ENCODE measurements at regions not wholly inside any gene's neighbourhood (a gene's known extent, or its start where the extent isn't known, plus 50 kb on each side); places are given as distances from the start of the nearest gene placed in this dataset.

GRCh38 chr18:60892441-60892840 is 440.8 kb upstream of the CDH20 start:
- Histone ChIP-seq H3K4me3 (ENCODE audit: low read length) (no peak overlapping the region), H3K9ac (ENCODE audit: low read length) (no peak overlapping the region), H3K9me2 (replicated peaks; ENCODE audit: insufficient read depth, low read length) (no peaks in the 10 kb centered on the region), H3K9me3 (replicated peaks; ENCODE audit: insufficient read depth, low read length) (no peaks in the 10 kb centered on the region), H3K79me2 (ENCODE audit: low read length) (no peaks in the 10 kb centered on the region), H3F3A (ENCODE audit: insufficient read depth, low read length) (no peaks in the 10 kb centered on the region), H3K4me2 (ENCODE audit: low read depth, low read length) (no peak overlapping the region), H4K20me1 (ENCODE audit: insufficient read depth, low read length) (no peaks in the 10 kb centered on the region), H3K36me3 (replicated peaks; ENCODE audit: insufficient read depth, low read length) (no peaks in the 10 kb centered on the region), H3K27ac (ENCODE audit: low read length) (no peak overlapping the region), H3K27me3 (replicated peaks; ENCODE audit: insufficient read depth, low read length) (no peaks in the 10 kb centered on the region), H3K4me1 (ENCODE audit: low read length) (no peaks in the 10 kb centered on the region), H2AFZ (ENCODE audit: low read length) (no peak overlapping the region)
- no peak for TF ChIP-seq EZH2 (optimal IDR thresholded peaks at IDR 0.05; ENCODE audit: low read depth, low read length)
- TF ChIP-seq, protein P1, sequence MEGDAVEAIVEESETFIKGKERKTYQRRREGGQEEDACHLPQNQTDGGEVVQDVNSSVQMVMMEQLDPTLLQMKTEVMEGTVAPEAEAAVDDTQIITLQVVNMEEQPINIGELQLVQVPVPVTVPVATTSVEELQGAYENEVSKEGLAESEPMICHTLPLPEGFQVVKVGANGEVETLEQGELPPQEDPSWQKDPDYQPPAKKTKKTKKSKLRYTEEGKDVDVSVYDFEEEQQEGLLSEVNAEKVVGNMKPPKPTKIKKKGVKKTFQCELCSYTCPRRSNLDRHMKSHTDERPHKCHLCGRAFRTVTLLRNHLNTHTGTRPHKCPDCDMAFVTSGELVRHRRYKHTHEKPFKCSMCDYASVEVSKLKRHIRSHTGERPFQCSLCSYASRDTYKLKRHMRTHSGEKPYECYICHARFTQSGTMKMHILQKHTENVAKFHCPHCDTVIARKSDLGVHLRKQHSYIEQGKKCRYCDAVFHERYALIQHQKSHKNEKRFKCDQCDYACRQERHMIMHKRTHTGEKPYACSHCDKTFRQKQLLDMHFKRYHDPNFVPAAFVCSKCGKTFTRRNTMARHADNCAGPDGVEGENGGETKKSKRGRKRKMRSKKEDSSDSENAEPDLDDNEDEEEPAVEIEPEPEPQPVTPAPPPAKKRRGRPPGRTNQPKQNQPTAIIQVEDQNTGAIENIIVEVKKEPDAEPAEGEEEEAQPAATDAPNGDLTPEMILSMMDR (IDR thresholded peaks at IDR 0.05; ENCODE audit: low read length): no peak
- TF ChIP-seq EZH2phosphoT487 (IDR thresholded peaks at IDR 0.05; ENCODE audit: low read length): no peak
- no peak for DNase-seq

DNA sequence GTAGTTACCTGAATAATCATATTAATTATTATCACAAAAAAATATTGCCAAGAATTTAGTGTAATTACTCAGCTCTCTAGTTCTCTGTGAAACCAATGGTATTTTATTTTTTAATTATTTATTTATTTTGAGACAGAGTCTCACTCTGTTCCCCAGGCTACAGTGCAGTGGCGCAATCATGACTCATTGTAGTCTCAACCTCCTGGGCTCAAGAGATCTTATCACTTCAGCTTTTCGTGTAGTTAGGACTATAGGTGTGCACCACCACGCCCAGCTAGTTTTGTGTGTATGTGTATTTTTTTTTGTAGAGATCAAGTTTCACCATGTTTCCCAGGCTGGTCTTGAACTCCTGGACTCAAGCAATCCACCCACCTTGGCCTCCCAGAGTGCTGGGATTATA is 440.4 kb upstream of the CDH20 start:
- no peak overlapping the region for H3K4me2 ChIP-seq (ENCODE audit: low read depth, low read length)
- H3K9ac ChIP-seq (ENCODE audit: low read length): no peak overlapping the region
- H3K27me3 ChIP-seq (replicated peaks; ENCODE audit: insufficient read depth, low read length): no peaks in the 10 kb centered on the region
- H3K4me1 ChIP-seq (ENCODE audit: low read length): no peaks in the 10 kb centered on the region
- no peak for DNase-seq
- no peak overlapping the region for H3K27ac ChIP-seq (ENCODE audit: low read length)
- H4K20me1 ChIP-seq (ENCODE audit: insufficient read depth, low read length): no peaks in the 10 kb centered on the region
- TF ChIP-seq, protein P1 (IDR thresholded peaks at IDR 0.05; ENCODE audit: low read length): no peak
- H3K4me3 ChIP-seq (ENCODE audit: low read length): no peak overlapping the region
- no peaks in the 10 kb centered on the region for H3K9me2 ChIP-seq (replicated peaks; ENCODE audit: insufficient read depth, low read length)
- H3K36me3 ChIP-seq (replicated peaks; ENCODE audit: insufficient read depth, low read length): no peaks in the 10 kb centered on the region
- no peaks in the 10 kb centered on the region for H3K9me3 ChIP-seq (replicated peaks; ENCODE audit: insufficient read depth, low read length)
- H3F3A ChIP-seq (ENCODE audit: insufficient read depth, low read length): no peaks in the 10 kb centered on the region
- no peak overlapping the region for H2AFZ ChIP-seq (ENCODE audit: low read length)
- no peaks in the 10 kb centered on the region for H3K79me2 ChIP-seq (ENCODE audit: low read length)

DNA sequence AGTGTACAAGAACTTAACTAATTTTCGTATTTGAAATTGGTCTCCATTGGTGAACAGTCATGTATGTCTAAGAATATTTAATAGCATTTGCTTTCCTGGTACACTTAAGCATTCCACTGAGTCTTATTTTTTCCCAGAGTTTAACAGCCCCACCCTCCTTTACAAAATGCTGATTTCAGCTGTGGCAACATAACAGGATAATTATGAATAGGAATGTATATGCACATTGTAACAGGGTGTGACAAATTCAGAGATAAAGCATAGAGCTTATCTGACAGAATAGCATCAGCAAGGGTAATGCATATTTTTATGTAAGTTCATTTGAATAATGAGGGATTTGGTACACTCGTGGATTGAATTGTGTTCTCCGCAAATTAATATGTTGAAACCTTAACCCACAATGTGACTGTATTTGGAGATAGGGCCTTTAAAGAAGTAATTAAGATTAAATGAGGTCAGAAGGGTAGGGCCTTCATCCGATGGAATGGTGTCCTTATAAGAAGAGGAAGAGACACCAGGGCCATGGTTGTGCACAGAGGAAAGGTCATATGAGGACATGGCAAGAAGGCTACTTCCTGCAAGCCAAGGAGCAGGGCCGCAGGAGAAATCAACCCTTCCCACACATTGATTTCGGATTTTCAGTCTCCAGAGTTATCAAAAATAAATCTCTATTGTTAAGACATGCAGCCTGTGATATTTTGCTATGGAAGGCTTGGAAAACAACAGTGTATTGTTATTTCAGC is 439.7 kb upstream of the CDH20 start:
- no peaks in the 10 kb centered on the region for H3F3A ChIP-seq (ENCODE audit: insufficient read depth, low read length)
- no peak overlapping the region for H3K4me3 ChIP-seq (ENCODE audit: low read length)
- TF ChIP-seq, protein P1 (IDR thresholded peaks at IDR 0.05; ENCODE audit: low read length): no peak
- TF ChIP-seq EZH2 (optimal IDR thresholded peaks at IDR 0.05; ENCODE audit: low read depth, low read length): no peak
- no peak for TF ChIP-seq EZH2phosphoT487 (IDR thresholded peaks at IDR 0.05; ENCODE audit: low read length)
- no peak overlapping the region for H2AFZ ChIP-seq (ENCODE audit: low read length)
- no peaks in the 10 kb centered on the region for H3K36me3 ChIP-seq (replicated peaks; ENCODE audit: insufficient read depth, low read length)
- DNase-seq: no peak
- H3K27me3 ChIP-seq (replicated peaks; ENCODE audit: insufficient read depth, low read length): no peaks in the 10 kb centered on the region
- H3K4me1 ChIP-seq (ENCODE audit: low read length): no peaks in the 10 kb centered on the region
- H3K9ac ChIP-seq (ENCODE audit: low read length): no peak overlapping the region
- H3K27ac ChIP-seq (ENCODE audit: low read length): no peak overlapping the region
- H3K9me3 ChIP-seq (replicated peaks; ENCODE audit: insufficient read depth, low read length): no peaks in the 10 kb centered on the region
- no peak overlapping the region for H3K4me2 ChIP-seq (ENCODE audit: low read depth, low read length)
- no peaks in the 10 kb centered on the region for H4K20me1 ChIP-seq (ENCODE audit: insufficient read depth, low read length)
- H3K9me2 ChIP-seq (replicated peaks; ENCODE audit: insufficient read depth, low read length): no peaks in the 10 kb centered on the region
- no peaks in the 10 kb centered on the region for H3K79me2 ChIP-seq (ENCODE audit: low read length)
